ENCODE measurements at regions not wholly inside any gene's neighbourhood (a gene's known extent, or its start where the extent isn't known, plus 50 kb on each side); places are given as distances from the start of the nearest gene placed in this dataset.

DNA sequence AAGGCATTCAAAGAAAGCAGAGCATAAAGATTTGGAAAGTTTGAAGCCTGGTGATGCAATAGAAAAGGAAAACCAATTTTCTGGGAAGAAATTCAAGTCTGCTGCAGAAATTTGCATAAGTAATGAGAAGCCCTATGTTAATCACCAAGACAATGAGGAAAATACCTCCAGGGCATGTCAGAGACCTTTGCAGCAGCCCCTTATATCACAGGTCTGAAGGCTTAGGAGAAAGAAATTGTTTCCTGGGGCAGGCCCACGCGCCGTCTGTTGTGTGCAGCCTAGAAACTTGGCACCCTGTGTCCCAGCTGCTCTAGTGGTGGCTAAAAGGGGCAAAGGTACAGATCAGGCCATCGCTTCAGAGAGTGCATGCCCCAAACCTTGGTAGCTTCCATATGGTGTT, 495.3 kb upstream of the CDH6 start:
- no peak for DNase-seq

DNA sequence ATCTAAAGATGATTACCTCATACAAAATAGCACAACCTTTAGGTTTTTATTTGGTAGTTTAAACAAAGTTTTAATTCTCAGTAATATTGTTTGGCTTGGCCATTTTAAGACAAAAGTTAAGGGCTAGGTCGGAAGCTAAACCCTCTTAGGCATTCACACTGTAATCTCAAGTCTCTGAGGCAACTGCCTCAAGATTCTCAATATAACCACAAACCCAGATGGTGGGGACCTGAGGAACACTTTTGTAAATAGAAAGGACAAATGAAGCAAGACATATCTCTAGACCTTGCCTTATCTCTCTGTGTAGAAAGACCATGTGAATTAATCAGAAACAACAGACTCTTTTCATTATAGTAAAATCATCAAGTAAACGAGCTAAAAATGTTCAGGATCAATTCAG, 500.2 kb upstream of the CDH6 start:
- no peak for DNase-seq

DNA sequence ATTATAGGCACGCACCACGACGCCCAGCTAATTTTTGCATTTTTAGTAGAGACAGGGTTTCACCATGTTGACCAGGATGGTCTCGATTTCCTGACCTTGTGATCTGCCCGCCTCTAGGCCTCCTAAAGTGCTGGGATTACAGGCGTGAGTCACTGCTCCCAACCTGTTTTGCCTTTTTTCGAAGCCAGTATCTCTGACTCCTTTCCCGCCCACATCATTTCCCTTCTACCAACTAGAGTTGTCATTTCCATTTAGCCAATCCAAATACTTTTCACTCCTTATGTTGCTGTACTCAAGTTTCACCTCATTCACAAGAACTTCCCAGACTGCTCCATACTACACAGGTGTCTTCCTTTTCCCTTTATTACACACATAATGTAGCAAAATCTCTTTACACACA, 502.6 kb upstream of the CDH6 start:
- DNase-seq = no peak

DNA sequence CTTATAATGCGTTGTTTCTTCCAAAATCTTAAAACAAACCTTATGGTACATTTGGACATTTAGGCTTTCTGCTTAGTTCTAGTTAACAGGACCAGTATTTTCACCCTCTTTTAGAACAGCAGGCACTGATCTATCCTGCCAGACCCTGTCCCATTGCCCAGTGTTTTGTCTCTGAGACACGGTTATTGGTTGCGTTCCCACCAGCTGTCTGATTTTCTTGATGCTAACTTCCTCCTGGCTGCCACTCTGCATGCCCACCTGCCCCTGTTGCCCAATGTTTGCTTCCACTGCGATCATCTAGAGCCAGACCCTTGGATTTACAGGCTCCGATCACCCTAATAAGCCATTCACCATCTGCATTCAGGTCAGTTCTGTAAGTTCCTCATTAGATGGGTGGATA, 506.0 kb upstream of the CDH6 start:
- DNase-seq = no peak

DNA sequence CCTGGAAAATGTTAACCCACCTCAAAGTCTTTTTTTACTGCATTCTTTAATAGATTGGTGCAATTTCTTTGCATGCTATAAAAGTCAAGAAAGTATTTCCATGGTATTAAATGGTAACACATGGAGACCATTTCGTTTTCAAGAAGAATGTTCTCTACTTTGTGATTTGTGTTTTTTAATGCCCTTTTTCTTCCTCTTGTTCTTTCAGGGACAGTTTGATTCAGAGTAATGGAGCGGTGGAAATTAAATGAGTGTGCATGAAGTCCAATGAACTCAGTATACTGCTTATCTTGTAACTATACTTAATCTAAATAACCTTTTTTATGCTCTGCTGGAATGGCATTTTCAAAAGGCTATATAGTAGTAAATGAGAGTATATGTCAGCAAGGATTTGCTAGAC, 507.0 kb upstream of the CDH6 start:
- no peak for DNase-seq

DNA sequence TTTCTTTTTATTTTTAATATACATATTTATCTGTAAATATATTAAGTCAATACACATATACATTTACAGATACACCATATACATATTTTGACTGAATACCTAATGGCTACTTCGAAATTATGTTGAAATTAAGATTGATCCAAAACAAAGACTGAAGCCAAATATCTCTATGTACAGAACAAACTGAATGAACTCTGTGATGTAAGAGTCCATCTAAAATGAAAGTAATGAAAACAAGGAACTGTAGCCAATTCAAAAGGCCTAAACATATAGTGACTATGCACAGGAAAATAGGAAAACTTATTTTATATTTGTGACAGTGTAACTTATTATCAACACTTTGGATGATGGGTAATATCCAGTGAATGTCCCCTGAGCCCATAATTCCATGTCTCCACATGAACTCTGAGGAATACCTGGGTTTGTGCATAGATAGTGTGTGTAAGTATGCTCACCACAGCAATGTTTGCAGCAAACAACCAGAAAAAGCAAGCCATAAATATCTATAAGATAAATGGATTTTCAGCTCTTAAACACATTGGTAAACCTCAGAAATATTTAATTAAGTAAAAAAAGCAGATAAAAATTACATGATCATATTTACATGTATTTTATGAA, 517.2 kb upstream of the CDH6 start:
- DNase-seq = no peak

DNA sequence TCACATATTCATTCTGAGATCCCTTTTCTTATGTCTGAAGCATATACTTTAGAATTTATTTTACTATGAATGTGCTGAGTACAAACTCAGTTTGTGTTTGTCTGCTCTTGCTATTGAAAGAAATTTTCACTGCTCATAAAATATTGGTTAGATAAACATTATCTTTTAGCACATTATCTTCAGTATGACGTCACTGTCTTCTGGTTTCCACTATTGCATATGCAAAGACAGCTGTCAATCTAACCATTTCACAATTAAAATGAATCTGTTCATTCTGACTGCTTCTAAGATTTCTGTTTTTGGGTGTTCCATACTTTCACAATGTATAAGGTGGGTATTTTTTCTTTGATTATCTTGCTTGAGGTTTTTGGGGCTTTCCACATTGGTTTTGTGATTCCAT, 526.2 kb upstream of the CDH6 start:
- DNase-seq = no peak

DNA sequence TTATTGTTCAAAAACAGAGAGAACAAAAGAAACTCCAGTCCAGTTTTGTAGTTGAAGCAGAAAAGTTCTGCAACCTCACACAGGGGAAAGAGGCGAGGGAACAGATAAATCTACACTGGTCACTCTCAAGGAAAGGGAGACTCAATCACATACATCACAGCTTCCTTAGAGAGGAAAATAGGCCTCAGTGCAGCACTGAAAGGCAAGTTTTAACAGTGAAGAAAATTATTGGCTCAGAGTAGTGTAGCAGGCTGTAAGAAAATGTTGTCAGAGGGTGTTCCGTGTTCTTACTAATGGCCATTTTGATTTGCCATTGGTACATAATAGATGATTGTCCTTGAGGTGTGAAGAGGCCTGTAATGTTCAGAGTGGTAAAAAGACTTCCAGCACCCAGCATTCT, 530.0 kb upstream of the CDH6 start:
- no peak for DNase-seq

DNA sequence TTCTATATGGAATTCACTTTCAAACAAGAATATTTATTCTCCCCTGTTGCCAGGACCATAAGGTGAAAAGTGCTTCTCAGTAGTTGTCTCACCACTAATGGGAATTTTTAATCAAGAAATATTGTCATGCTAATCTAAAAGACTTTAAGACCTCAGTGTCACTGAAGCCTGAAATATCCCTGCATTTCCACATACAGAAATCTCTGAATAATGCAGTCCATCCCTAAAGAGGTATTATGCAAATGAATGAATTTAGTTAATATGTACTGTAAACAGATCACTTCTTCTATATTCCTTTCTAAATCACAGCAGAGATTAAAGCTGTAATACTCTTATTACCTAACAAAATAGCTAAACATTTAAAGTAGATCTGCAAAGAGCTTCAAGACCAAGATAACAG, 531.1 kb upstream of the CDH6 start:
- no peak for DNase-seq

DNA sequence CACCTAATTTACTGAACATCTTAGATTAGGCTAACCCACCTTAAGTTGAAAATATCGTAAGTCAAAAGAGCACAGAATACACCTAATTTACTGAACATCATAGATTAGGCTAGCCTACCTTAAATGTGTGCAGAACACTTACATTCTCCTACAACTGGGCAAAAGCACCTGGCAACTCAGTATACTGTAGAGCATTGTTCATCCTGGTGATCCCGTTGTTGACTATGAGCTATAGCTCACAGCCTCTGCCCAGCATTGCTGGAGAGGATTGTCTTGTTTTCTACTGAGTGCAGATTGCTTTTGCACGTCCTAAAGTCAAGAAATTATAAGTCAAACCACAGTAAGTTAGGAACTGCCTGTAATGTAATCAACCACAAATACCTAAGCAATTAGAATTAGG, 531.8 kb upstream of the CDH6 start:
- DNase-seq = no peak

DNA sequence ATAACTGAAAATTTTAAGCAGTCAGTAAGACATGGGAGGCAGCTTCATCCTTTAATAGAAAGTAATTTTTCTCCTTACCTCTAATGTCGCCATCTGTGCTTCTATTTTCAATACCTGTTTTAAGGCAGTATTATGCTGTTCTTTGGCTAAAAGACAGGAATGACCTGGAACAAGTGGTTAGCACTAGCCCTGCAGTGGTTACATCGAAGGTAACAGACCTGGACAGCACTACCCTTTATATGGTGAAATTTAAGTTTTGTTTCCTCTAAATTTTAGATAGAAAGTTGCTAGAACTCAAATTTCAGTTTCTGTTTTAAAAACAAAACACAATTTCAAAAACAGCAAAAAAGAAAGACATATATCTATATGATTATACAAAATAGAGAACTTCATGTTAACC, 534.1 kb upstream of the CDH6 start:
- DNase-seq = no peak

DNA sequence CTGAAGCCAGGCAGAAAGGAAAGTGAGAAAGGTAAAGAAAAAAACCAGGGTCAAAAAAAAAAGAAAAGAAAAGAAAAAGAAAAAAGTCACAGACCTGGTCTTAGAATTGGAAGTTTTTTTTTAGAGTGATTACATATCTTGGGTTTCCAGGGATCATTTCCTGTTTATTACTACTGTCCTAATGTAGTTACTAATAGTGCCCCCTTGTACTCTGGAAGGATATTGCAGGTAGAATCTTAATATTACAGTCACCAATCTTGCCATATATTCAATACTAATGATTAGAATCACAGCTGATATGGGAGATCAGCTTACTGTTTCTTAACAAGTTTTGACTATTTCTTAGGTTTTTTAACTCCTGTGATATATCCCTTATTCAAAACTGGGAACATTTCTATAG, 543.2 kb upstream of the CDH6 start:
- no peak for DNase-seq

DNA sequence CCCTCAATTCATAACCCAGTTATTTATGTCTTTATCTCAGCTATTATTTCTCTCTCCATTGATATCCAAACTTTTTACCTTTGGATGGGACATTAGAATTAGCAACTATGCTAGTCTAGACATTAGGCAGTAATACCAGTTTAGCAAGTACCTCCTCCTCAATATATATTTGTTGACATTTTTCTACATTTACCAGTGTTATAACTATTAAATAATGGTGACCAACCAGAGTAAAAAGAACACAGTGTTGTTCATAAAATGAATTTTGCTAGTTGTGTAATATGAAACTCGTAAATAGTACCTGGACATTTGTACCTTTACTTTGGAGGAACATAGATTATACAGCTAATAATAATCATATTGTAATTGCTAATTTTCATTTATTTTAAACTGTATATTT, 554.6 kb upstream of the CDH6 start:
- DNase-seq = no peak

DNA sequence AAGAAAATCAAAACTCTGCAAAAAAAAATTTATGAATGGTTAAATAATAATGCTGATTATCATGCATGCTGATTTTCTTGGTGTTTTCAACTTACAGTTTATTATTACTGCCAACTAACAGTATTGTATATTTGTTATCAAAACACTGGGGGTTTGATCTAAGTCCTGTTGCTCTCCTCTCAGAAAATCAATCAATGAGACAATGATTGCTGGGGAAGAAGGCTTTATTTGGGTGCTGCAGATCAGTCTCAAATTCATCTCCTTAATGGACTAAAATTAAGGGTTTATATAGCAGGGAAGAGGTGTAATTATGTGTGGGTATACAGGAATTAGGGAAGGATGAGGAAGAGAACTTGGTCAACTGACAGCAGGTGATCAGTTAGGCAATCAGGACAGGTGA, 565.5 kb upstream of the CDH6 start:
- DNase-seq = no peak

DNA sequence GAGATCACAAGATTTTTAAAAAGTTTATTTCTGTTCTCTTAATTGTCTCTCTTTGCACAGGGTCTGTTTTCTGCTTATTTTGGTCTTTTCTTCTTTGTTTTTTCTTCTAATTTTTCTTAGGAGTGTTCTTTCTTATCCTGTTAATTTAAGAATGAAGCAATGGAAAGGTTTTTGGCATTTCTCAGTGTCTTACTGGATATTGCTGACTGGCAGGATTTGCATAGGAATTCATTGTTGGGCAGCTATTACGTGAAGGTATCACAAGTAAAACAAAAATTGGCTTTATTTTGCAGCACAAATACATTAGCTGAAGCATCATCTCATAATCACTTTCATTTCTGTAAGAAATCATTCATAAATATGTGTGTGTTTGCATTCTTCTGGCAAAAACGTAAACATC, 566.9 kb upstream of the CDH6 start:
- DNase-seq = no peak

DNA sequence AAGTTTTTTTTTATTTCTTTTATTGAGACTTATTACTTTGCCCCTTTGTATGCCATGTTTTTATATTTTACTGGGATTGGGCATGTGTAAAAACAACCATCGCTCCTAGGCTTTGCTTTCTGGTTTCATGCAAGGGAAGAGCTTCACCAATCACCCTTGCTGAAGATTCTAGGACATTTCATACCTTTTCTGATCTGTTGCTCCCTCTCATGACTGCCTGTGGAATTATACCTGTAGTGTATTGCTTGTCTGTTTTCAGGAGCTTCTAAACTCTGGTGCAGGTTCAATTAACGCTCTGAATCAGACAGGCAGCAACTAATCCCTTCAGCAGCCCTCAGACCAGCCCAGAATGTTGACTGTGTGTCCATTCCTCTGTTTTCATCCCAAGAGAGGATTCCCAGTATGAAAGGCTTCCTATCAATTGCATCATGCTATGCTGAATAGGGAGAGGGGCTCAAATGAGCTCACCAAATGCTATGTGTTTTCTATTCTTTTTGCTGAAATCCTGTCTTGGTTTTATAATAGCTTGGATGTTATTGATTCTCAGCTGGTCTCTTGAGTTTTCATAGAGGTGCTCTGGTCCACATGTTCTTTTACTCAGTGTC, 572.9 kb upstream of the CDH6 start:
- DNase-seq = no peak

DNA sequence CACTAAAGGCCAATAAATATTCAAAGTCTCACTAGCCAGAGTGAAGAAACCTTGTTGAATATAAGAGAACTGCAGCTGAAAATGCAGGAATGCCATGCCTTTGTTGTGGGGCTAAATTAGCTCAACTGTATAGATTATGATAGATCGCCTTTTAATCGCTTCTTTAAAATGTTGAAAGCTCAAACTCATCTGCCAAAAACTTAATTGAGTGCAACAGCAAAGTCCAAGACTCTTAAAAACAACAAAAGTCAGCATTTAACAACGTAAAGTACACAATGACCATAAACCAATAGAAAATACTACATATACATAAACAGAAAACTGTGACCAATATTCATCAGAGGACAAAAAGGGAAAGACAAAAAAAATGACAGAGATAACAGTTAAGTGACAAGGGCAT, 585.0 kb upstream of the CDH6 start:
- no peak for DNase-seq

DNA sequence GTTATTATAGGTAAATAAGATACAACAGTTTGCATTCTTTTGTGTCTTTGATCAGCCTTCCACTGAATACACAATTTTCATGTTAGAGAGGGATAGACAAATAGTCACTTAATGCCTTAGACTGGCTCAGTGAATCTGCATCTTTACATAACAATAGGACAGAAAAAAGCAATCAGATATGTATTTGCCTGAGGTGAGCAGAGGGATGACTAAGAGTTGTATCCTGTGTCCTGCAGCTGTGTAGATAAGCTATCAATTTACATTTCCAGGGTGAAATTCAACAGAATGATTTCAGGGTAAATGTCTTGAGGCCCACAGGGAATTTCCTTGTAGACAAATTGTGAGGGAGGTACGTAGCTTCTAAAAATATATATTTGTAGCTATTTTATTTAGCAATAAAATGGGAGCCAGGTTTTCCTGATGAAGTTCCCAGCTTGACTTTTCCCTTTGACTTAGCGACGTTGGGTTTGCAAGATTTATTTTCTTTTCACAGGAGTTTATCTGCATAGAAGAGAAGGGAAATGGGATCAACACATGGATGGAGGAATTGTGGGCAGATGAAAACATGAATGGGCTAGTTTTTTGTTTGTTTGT, 586.1 kb upstream of the CDH6 start:
- no peak for DNase-seq

DNA sequence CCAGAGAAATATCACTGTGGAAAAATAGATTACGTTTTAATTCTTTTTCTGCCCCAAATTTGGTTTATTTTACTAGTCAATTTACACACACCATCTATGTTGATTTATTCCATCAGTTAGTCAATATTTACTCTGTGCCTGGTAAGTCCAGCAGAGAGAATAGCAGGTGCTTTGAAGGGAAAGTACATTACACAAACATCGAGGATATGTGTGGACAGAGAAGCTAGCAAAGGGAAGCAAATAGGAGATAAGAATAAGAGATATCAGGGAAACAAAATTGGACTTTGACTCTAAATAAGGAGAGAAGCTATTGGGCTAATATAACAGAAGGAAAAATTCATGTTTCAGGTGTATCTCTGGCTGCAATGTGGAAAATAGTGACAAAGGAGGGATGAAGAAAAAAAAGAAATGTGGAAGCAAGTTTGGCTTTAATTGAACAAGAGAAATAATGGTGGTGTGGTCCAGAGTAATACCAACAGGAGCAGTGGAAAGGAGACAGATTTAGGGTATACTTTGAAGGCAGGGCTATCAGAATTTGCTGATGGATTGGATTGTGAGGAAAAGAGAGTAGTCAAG, 587.7 kb upstream of the CDH6 start:
- no peak for DNase-seq

DNA sequence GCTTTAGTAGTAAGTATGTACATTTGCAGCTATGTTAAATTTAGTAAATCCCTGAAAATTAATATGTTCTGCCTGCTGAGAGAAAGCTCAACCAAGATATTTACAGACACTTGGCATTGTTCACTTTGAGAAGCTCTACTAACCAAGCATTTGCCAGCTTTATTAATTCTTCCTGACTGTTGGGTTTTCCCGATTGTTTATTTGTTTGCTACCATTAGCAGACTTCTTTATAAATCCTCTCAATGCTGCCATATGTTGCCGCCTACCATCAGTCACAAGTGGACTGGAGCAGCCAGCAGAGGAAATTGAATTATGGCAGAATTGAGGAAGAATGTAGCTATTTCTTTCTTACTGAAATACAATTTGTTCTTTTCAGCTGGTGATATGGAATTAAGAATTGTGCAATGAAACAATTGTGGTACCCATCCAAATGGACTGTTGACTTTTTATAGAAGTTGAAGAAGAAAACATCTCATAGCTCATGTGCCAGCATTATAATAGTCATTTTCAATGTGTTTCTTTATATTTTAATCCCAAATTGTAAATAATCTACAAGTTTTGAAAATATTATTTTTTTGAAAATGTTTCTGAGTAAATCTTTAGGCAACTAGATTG, 588.7 kb upstream of the CDH6 start:
- no peak for DNase-seq

DNA sequence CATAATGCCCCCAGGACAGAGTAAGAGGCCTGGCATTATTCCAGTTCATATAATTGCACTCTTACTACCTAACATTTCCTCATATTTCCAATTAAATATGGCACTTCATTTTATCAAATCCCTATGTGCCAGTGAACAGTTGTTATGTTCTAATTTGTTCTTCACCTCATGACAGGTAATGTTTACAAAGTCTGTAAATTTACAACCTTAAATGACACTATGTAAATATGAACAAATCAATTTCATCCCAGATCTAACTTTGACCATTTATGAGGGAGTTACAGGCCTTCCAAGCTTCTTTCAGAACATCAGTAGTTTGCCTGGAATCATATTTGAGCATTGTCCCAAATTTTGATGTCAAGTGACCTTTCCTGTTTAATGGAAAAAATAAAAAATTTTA, 592.6 kb upstream of the CDH6 start:
- no peak for DNase-seq

DNA sequence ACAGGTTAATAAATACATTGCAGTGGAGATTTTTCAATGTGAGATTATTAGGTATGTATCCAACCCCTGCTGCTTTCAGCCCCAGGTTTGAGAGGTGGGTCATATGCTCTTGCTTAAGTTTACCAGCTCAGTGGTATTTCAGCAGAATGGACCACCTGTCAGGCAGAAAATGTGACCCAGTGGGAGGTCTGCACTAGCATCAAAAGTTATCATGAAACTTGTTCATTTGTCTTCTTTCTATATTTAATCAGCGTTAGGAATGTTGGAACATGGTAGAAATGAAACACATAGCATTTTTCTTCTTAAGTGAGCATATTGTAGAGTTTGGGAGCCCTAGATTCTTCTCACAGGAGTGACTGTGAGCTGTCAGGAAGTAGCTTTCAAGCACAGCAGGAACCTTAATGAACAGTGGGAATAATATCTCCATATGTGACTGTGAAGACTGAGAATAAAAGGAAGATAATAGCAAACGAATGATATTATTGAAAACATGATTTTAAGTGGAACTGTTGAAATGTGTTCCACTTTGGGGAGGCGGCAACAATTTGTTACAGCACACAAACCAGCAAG, 596.9 kb upstream of the CDH6 start:
- DNase-seq = no peak

DNA sequence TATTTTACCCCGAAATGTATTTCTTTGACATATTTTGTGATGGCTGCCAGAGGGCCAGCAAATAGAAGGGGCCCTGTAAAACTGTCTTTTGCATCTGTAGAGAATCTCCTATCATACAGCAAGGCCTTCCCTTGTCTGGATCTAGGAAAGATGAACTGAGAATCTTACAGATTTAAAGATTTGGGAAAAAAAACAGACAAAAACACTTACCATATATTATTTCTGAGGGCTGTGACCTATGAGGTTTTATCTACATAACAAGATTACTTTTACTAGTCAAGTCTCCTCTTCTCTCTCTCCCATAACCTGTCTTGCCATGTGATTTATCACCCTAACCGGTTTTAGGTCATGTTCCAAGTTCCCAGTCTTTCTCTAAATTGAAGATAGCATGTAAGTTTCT, 599.2 kb upstream of the CDH6 start:
- no peak for DNase-seq

DNA sequence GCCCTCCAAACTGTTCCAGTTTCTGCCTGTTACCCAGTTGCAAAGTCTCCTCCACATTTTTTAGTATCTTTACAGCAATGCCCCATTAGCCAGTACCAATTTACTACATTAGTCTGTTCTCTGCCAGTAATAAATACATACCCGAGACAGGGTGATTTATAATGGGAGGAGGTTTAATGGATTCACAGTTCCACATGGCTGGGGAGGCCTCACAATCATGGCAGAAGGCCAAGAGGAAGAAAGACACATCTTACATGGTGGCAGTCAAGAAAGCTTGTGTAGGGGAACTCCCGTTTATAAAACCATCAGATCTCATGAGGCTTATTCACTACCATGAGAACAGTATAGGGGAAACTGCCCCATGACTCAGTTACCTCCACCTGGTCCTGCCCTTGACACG, 600.7 kb upstream of the CDH6 start:
- DNase-seq = no peak
